Neuronal stem cell (in vitro differentiated cells): ENCODE measurements at regions not wholly inside any gene's neighbourhood (a gene's known extent, or its start where the extent isn't known, plus 50 kb on each side); places are given as distances from the start of the nearest gene placed in this dataset.

Source experiments
- DNase-seq: peaks from one replicate; pipeline ENCODE4 v3.0.0-alpha.2; 2013; ENCODE audit warnings: low spot score
- H2AFZ ChIP-seq: one replicate; pipeline ENCODE4 v1.6.1; 2013; ENCODE audit warnings: mild to moderate bottlenecking, low read length, inconsistent platforms
- H2AK5ac ChIP-seq: 2 replicates; pipeline ENCODE4 v1.6.1; 2013; ENCODE audit warnings: low read depth, mild to moderate bottlenecking, inconsistent platforms, low read length, moderate library complexity, mixed read lengths
- H2BK120ac ChIP-seq: 2 replicates; pipeline ENCODE4 v1.6.1; 2013; ENCODE audit warnings: low read depth, mild to moderate bottlenecking, inconsistent platforms, low read length, moderate library complexity, mixed read lengths
- H2BK12ac ChIP-seq: one replicate; pipeline ENCODE4 v1.6.1; 2013; ENCODE audit warnings: low read length, inconsistent platforms
- H2BK15ac ChIP-seq: 2 replicates; pipeline ENCODE4 v1.6.1; 2013; ENCODE audit warnings: mild to moderate bottlenecking, low read length, inconsistent platforms, mixed read lengths
- H2BK5ac ChIP-seq: one replicate; pipeline ENCODE4 v1.6.1; 2013; ENCODE audit warnings: inconsistent platforms, mild to moderate bottlenecking, low read length, moderate library complexity
- H3K14ac ChIP-seq: one replicate; pipeline ENCODE4 v1.6.1; 2013; ENCODE audit warnings: low read length, inconsistent platforms
- H3K18ac ChIP-seq: 2 replicates; pipeline ENCODE4 v1.6.1; 2013; ENCODE audit warnings: low read length, inconsistent platforms
- H3K23ac ChIP-seq: 2 replicates; pipeline ENCODE4 v1.6.1; 2013; ENCODE audit warnings: low read depth, mild to moderate bottlenecking, mixed read lengths, low read length, inconsistent platforms; ENCODE audit not compliant: poor library complexity
- H3K27ac ChIP-seq: replicated peaks from 3 replicates; pipeline ENCODE4 v1.5.1; 2013; ENCODE audit warnings: low read length, inconsistent platforms
- H3K27me3 ChIP-seq, 3 experiments: 2 replicates each; pipeline ENCODE4 v1.6.1; 2013; ENCODE audit warnings: low read length in 3 of 3, mild to moderate bottlenecking in 2 of 3, inconsistent platforms in 1 of 3, low read depth in 1 of 3, mixed read lengths in 1 of 3, moderate library complexity in 1 of 3; ENCODE audit not compliant: control insufficient read depth in 3 of 3, insufficient read depth in 3 of 3
- H3K36me3 ChIP-seq, 2 donors: replicated peaks in 1 of 2; 2 replicates each; pipeline ENCODE4 v1.6.1; 2013; ENCODE audit warnings: low read length in 2 of 2; ENCODE audit not compliant: control insufficient read depth in 2 of 2, insufficient read depth in 2 of 2
- H3K4ac ChIP-seq: 2 replicates; pipeline ENCODE4 v1.6.1; 2013; ENCODE audit warnings: inconsistent platforms, mild to moderate bottlenecking, low read length, moderate library complexity
- H3K4me1 ChIP-seq, 2 donors: 1 replicate in 1 of 2; 2 replicates in 1 of 2; pipeline ENCODE4 v1.6.1; 2013; ENCODE audit warnings: low read length in 2 of 2, low read depth in 1 of 2; ENCODE audit not compliant: control insufficient read depth in 2 of 2, insufficient read depth in 1 of 2
- H3K4me2 ChIP-seq: one replicate; pipeline ENCODE4 v1.6.1; 2013; ENCODE audit warnings: mild to moderate bottlenecking, low read length, inconsistent platforms; ENCODE audit not compliant: insufficient read depth, poor library complexity, severe bottlenecking
- H3K4me3 ChIP-seq, 2 donors: 2 replicates each; pipeline ENCODE4 v1.5.1; 2013; ENCODE audit warnings: low read length in 2 of 2, mild to moderate bottlenecking in 2 of 2, inconsistent platforms in 1 of 2, moderate library complexity in 1 of 2
- H3K79me1 ChIP-seq: one replicate; pipeline ENCODE4 v1.6.1; 2013; ENCODE audit warnings: low read depth, mild to moderate bottlenecking, inconsistent platforms, low read length, moderate library complexity
- H3K9ac ChIP-seq: one replicate; pipeline ENCODE4 v1.6.1; 2013; ENCODE audit warnings: mild to moderate bottlenecking, low read depth, low read length, inconsistent platforms; ENCODE audit not compliant: poor library complexity
- H3K9me3 ChIP-seq, 2 donors: replicated peaks in 1 of 2; 2 replicates each; pipeline versions ENCODE3 to v1.6.1; 2013; ENCODE audit warnings: low read length in 2 of 2, mild to moderate bottlenecking in 2 of 2, inconsistent platforms in 1 of 2, low read depth in 1 of 2, mixed read lengths in 1 of 2, moderate library complexity in 1 of 2; ENCODE audit not compliant: control insufficient read depth in 2 of 2, insufficient read depth in 1 of 2
- H4K8ac ChIP-seq: one replicate; pipeline ENCODE4 v1.6.1; 2013; ENCODE audit warnings: low read depth, mild to moderate bottlenecking, inconsistent platforms, low read length, moderate library complexity
- H4K91ac ChIP-seq: one replicate; pipeline ENCODE4 v1.6.1; 2013; ENCODE audit warnings: low read length, low read depth, mild to moderate bottlenecking, inconsistent platforms; ENCODE audit not compliant: poor library complexity
- WGBS, 2 donors: extraction: QIAGEN DNeasy Blood & Tissue Kit; methylation state at CpG; one replicate each; pipeline ENCODE4 v1.1.7; 2013; ENCODE audit warnings: missing lambda C conversion rate in 2 of 2, mixed read lengths in 1 of 2; ENCODE audit not compliant: insufficient read length in 2 of 2, insufficient replicate concordance in 1 of 2; ENCODE audit errors: extremely low coverage in 2 of 2; 5-methylcytosine and 5-hydroxymethylcytosine counted together

DNA sequence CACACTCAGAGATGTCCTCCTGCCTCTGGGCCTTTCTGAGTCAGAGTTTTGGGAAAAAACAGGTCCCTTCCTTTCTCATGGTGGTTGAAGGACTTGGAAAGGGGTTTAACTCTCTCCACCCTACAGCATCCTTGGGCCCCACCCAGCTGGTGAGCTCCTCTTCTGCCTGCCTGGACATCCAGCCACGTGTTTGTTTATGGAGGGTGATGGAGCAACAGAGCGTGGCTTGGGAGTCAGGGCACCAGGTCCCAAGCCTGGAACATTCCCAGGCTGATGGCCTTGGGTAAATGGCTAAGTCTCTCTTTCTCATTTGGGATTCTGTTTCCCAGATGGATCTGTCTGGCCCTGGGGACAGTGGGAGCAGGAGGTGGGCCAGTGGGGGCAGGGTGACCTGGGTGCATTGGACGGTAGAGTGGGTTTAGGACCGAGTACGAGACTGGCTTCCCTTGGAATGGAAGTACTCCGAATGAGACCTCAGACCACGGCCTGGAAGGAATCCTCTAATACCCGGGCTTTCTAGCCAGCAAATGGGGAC is 141.1 kb upstream of the IRX2 start:
- Histone ChIP-seq H3K79me1 (peaks cover 3% of the 10 kb centered on the region), H3K4me1 (no peaks in the 10 kb centered on the region), H4K8ac (no peak overlapping the region), H3K14ac (no peak overlapping the region), H3K9ac (no peak overlapping the region), H2BK120ac (no peak overlapping the region), H3K9me3 (peaks cover 0 to 9% of the 10 kb centered on the region in 2 donors), H3K18ac (no peak overlapping the region), H3K4me2 (no peak overlapping the region), H3K4me3 (no peak overlapping the region), H3K23ac (no peak overlapping the region), H2AFZ (no peak overlapping the region), H4K91ac (no peak overlapping the region), H2BK15ac (no peak overlapping the region), H3K4ac (no peak overlapping the region), H3K36me3 (no peaks in the 10 kb centered on the region), H3K27ac (no peak overlapping the region), H2AK5ac (no peak overlapping the region), H2BK5ac (no peak overlapping the region), H2BK12ac (no peak overlapping the region), H3K27me3 (no peaks in the 10 kb centered on the region)
- no peak for DNase-seq
- no CpG with 5 or more reads among the region's 8 CpGs for WGBS, 2 donors

DNA sequence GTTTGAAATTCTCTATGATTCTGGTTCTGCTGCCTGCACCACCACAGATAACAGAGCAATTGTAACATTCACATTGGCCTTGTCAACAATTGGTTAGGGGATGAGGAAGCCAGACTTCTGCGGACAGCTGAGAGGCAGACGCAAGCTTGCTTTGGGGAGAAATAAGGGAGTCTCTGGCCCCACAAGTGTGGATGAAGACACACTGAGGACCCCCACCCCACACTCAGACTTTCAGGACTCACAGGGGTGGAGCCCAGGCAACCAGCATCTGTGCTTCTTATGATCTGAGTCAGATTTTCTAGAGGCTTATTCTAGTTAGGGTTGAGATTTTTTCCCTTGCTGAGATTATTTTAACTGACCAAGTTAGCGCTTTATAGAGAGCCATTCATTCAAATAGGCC is 140.3 kb upstream of the IRX2 start:
- no peak for DNase-seq
- H2AFZ ChIP-seq: no peak overlapping the region
- WGBS, 2 donors: no CpG with 5 or more reads among the region's 3 CpGs
- no peaks in the 10 kb centered on the region for H3K36me3 ChIP-seq
- H3K23ac ChIP-seq: no peak overlapping the region
- no peaks in the 10 kb centered on the region for H3K4me1 ChIP-seq
- no peak overlapping the region for H2BK12ac ChIP-seq
- no peak overlapping the region for H3K27ac ChIP-seq
- H4K8ac ChIP-seq: no peak overlapping the region
- no peak overlapping the region for H3K14ac ChIP-seq
- no peak overlapping the region for H3K4ac ChIP-seq
- peaks cover 0 to 9% of the 10 kb centered on the region in 2 donors for H3K9me3 ChIP-seq
- H2AK5ac ChIP-seq: no peak overlapping the region
- no peak overlapping the region for H2BK120ac ChIP-seq
- H3K4me3 ChIP-seq: no peak overlapping the region
- no peak overlapping the region for H3K9ac ChIP-seq
- no peak overlapping the region for H2BK15ac ChIP-seq
- no peak overlapping the region for H4K91ac ChIP-seq
- H3K27me3 ChIP-seq: no peaks in the 10 kb centered on the region
- H3K4me2 ChIP-seq: no peak overlapping the region
- peaks cover 3% of the 10 kb centered on the region for H3K79me1 ChIP-seq
- H2BK5ac ChIP-seq: no peak overlapping the region
- no peak overlapping the region for H3K18ac ChIP-seq

DNA sequence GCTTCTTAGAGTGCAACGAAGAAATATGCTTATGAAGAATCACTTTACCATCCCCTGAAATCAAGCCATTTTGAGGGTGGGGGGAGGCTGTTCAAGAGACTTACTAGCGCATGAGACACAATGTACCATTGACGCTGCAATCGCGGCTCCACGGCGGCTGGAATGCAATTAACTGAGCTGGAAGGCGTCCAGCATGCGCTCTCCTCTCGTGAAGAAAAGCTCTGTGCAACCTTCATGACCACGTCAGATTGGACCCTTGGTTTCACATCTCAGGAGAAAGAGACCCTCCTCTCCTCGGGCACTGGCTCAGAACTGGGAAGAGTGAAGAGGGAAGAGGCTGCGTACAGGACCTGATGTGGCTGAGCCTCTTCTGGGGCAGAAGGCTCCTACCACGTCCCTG is 138.5 kb upstream of the IRX2 start:
- no peak overlapping the region for H3K9ac ChIP-seq
- H3K14ac ChIP-seq: no peak overlapping the region
- H2BK5ac ChIP-seq: no peak overlapping the region
- no peaks in the 10 kb centered on the region for H3K27me3 ChIP-seq
- no peak for DNase-seq
- no peak overlapping the region for H3K23ac ChIP-seq
- H2BK120ac ChIP-seq: no peak overlapping the region
- H3K27ac ChIP-seq: no peak overlapping the region
- H3K9me3 ChIP-seq: peaks cover 0 to 9% of the 10 kb centered on the region in 2 donors
- H3K4me3 ChIP-seq: no peak overlapping the region
- H3K4me2 ChIP-seq: no peak overlapping the region
- no peaks in the 10 kb centered on the region for H3K36me3 ChIP-seq
- H2BK12ac ChIP-seq: no peak overlapping the region
- H3K18ac ChIP-seq: no peak overlapping the region
- H3K4ac ChIP-seq: no peak overlapping the region
- H2AFZ ChIP-seq: no peak overlapping the region
- H4K8ac ChIP-seq: no peak overlapping the region
- H3K79me1 ChIP-seq: peaks cover 3% of the 10 kb centered on the region
- no CpG with 5 or more reads among the region's 14 CpGs for WGBS, 2 donors
- H3K4me1 ChIP-seq: no peaks in the 10 kb centered on the region
- H4K91ac ChIP-seq: no peak overlapping the region
- H2AK5ac ChIP-seq: no peak overlapping the region
- no peak overlapping the region for H2BK15ac ChIP-seq

DNA sequence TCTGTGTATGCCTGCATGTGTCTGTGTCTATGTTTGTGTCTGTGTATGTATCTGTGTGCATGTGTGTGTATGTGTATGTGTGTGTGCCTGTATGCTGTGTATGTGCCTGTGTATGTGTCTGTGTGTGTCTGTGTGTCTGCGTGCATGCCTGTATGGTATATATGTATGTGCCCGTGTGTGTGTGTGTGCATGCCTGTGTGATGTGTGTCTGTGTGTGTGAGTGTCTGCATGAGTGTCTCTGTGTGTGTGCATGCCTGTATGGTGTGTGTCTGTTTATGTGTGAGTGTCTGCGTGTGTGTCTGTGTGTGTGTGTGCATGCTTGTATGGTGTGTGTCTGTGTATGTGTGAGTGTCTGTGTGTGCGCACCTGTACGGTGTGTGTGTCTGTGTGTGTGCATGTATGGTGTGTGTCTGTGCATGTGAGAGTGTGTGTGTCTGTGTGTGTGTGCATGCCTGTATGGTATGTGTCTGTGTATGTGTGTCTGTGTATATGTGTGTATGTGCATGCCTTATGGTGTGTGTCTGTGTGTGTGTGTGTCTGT is 137.1 kb upstream of the IRX2 start:
- Histone ChIP-seq H3K9ac (peak overlapping the region; percentile 46), H2AK5ac (no peak overlapping the region), H3K4me2 (no peak overlapping the region), H3K23ac (peak overlapping the region; percentile 11), H2BK120ac (no peak overlapping the region), H3K27ac (no peak overlapping the region), H2AFZ (no peak overlapping the region), H4K8ac (no peak overlapping the region), H2BK5ac (peak overlapping the region; percentile 30), H3K36me3 (no peaks in the 10 kb centered on the region), H3K14ac (no peak overlapping the region), H4K91ac (no peak overlapping the region), H3K4ac (no peak overlapping the region), H3K79me1 (peaks cover 3% of the 10 kb centered on the region), H3K4me1 (no peaks in the 10 kb centered on the region), H3K27me3 (no peaks in the 10 kb centered on the region), H3K4me3 (peak overlapping the region in 1 of 2 donors; percentile 57), H2BK15ac (no peak overlapping the region), H2BK12ac (no peak overlapping the region), H3K9me3 (peaks cover 0 to 9% of the 10 kb centered on the region in 2 donors), H3K18ac (no peak overlapping the region)
- no peak for DNase-seq
- WGBS, 2 donors: no CpG with 5 or more reads among the region's 5 CpGs
